ENCODE measurements at regions not wholly inside any gene's neighbourhood (a gene's known extent, or its start where the extent isn't known, plus 50 kb on each side); places are given as distances from the start of the nearest gene placed in this dataset.

DNA sequence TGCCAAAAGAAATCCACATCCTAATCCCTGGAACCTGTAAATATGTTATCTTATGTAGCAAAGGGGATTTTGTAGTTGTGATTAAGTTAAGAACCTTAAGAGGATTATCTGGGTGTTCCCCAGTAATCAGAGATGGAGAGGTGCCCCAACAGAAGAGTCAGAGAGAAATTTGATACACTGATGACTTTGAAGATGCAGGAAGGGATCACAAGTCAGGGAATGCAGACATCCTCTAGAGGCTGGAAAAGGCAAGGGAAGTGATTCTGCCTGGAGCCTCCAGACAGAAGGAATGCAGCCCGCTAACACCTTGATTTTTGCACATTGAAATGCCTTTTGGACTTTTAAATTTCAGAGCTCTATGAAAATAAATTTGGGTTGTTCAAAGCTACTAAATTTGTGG lies 531.7 kb downstream of the DNAJB9 start:
- Histone ChIP-seq H3K4me1 (ENCODE audit: control insufficient read depth, low read length) (no peaks in the 10 kb centered on the region), H3K4me3 (ENCODE audit: low read length) (no peak overlapping the region), H3K36me3 (ENCODE audit: control insufficient read depth, low read length) (no peaks in the 10 kb centered on the region), H3K27ac (ENCODE audit: low read depth, low read length) (no peak overlapping the region), H4K20me1 (ENCODE audit: control insufficient read depth, insufficient read depth, low read depth, low read length) (no peaks in the 10 kb centered on the region), H3K4me2 (ENCODE audit: low read length) (no peak overlapping the region), H3K9me3 (ENCODE audit: control insufficient read depth, insufficient read depth, low read length) (no peaks in the 10 kb centered on the region), H3K79me2 (ENCODE audit: control insufficient read depth, low read length) (no peaks in the 10 kb centered on the region), H3K9me2 (replicated peaks; ENCODE audit: control insufficient read depth, low read length) (no peaks in the 10 kb centered on the region), H3K27me3 (ENCODE audit: control insufficient read depth, low read length) (no peaks in the 10 kb centered on the region), H3F3A (ENCODE audit: control insufficient read depth, insufficient read depth) (no peaks in the 10 kb centered on the region)
- TF ChIP-seq CTCF (IDR thresholded peaks at IDR 0.05; ENCODE audit: low read depth, low read length, poor library complexity, severe bottlenecking), result no peak

DNA sequence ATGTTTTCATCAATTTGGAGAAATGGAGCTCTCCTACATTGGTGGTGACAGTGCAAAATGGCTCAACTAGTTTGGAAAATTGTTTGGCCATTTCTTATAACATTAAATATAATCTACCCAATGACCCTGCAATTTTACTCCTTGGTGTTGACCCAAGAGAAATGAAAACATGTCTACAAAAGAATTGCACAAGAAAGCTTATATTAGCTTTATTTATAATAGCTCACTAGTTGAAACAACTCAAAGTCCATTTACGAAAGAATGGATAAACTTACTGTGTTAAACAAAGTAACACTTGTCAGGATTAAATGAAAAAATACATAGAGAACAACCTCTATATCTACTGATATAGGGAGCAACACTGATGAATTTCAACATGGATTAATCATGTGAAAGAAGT lies 539.9 kb downstream of the DNAJB9 start:
- Histone ChIP-seq H3F3A (ENCODE audit: control insufficient read depth, insufficient read depth) (no peaks in the 10 kb centered on the region), H3K4me2 (ENCODE audit: low read length) (no peak overlapping the region), H3K9me3 (ENCODE audit: control insufficient read depth, insufficient read depth, low read length) (no peaks in the 10 kb centered on the region), H3K4me3 (ENCODE audit: low read length) (no peak overlapping the region), H3K79me2 (ENCODE audit: control insufficient read depth, low read length) (no peaks in the 10 kb centered on the region), H3K27ac (ENCODE audit: low read depth, low read length) (no peak overlapping the region), H3K9me2 (replicated peaks; ENCODE audit: control insufficient read depth, low read length) (no peaks in the 10 kb centered on the region), H4K20me1 (ENCODE audit: control insufficient read depth, insufficient read depth, low read depth, low read length) (no peaks in the 10 kb centered on the region), H3K36me3 (ENCODE audit: control insufficient read depth, low read length) (no peaks in the 10 kb centered on the region), H3K4me1 (ENCODE audit: control insufficient read depth, low read length) (no peaks in the 10 kb centered on the region), H3K27me3 (ENCODE audit: control insufficient read depth, low read length) (no peaks in the 10 kb centered on the region)
- no peak for TF ChIP-seq CTCF (IDR thresholded peaks at IDR 0.05; ENCODE audit: low read depth, low read length, poor library complexity, severe bottlenecking)
- no peak for TF ChIP-seq EZH2phosphoT487 (IDR thresholded peaks at IDR 0.05; ENCODE audit: borderline replicate concordance, low read length)

DNA sequence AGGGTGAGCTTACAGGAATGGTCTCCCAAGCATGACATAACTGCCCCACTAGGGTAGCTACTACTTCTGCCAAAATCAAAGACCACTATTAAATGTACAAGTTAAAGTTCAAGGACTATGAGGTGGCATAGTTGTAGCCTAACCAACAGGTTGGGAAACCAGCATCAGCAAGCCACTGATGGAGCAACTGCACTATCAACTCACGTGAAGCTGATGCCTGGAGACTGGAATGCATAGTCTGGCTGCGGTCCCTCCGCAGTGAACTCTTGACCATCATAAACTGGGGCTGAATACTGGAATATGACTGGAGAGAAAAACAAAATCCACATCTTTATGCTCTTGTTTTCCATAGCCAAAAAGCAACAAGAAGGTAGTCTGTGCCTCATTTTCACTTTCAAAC lies 541.4 kb downstream of the DNAJB9 start:
- no peak for TF ChIP-seq CTCF (IDR thresholded peaks at IDR 0.05; ENCODE audit: low read depth, low read length, poor library complexity, severe bottlenecking)
- no peak for TF ChIP-seq EZH2phosphoT487 (IDR thresholded peaks at IDR 0.05; ENCODE audit: borderline replicate concordance, low read length)
- Histone ChIP-seq H3K79me2 (ENCODE audit: control insufficient read depth, low read length) (no peaks in the 10 kb centered on the region), H3K27me3 (ENCODE audit: control insufficient read depth, low read length) (no peaks in the 10 kb centered on the region), H3K4me3 (ENCODE audit: low read length) (no peak overlapping the region), H3F3A (ENCODE audit: control insufficient read depth, insufficient read depth) (no peaks in the 10 kb centered on the region), H3K27ac (ENCODE audit: low read depth, low read length) (no peak overlapping the region), H4K20me1 (ENCODE audit: control insufficient read depth, insufficient read depth, low read depth, low read length) (no peaks in the 10 kb centered on the region), H3K4me1 (ENCODE audit: control insufficient read depth, low read length) (no peaks in the 10 kb centered on the region), H3K9me2 (replicated peaks; ENCODE audit: control insufficient read depth, low read length) (no peaks in the 10 kb centered on the region), H3K36me3 (ENCODE audit: control insufficient read depth, low read length) (no peaks in the 10 kb centered on the region), H3K9me3 (ENCODE audit: control insufficient read depth, insufficient read depth, low read length) (no peaks in the 10 kb centered on the region), H3K4me2 (ENCODE audit: low read length) (no peak overlapping the region)
